ENCODE measurements at regions not wholly inside any gene's neighbourhood (a gene's known extent, or its start where the extent isn't known, plus 50 kb on each side); places are given as distances from the start of the nearest gene placed in this dataset.

GRCh38 chr18:68583685-68584084 lies 131.2 kb downstream of the TMX3 start:
- TF ChIP-seq CTCF (IDR thresholded peaks at IDR 0.05; ENCODE audit: low read length) (no peak), EZH2 (IDR thresholded peaks at IDR 0.05; ENCODE audit: borderline replicate concordance, low read length) (no peak)

Measured in OCI-LY1 (cell line).